Muscle of back (tissue), 3 donors: ENCODE measurements at regions not wholly inside any gene's neighbourhood (a gene's known extent, or its start where the extent isn't known, plus 50 kb on each side); places are given as distances from the start of the nearest gene placed in this dataset.
"Not testable (repeated sequence)": the region's sequence is repeated elsewhere in the genome, so short reads cannot be mapped to it uniquely, and the experiment has no call there.

ENCODE experiments used
- DNase-seq, 3 donors: peaks; one replicate each; pipeline versions ENCODE4 v3.0.0 to v3.0.0-alpha.2; 2013

DNA sequence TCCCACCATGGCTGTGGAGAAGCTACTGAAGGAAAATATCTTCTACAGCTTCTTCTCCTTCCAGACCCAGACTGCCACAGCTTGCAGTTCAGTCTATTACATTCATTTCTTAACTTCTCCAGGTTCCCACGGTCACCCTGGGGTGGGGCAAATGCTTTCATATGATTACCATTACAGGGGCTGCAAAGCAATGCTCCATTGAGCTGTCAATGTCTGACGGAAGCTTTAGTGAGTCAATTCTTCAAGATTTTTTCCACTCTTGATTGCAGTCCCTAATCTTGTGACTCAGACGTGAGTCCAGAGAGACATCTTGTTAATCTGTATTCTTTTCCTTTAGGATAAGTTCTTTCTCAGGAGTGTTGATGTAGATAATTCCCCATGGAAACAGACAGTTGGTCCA is 233.4 kb upstream of the DDI1 start:
- no peak for DNase-seq

- no peak for DNase-seq
These were observed 230.8 kb upstream of the DDI1 start for GRCh38 chr11:103805688-103806009.

GRCh38 chr11:103806130-103806895 is 230.1 kb upstream of the DDI1 start:
- DNase-seq, result peak in 2 of 3 donors; percentile 49 to 53

GRCh38 chr11:103807806-103808205 is 228.6 kb upstream of the DDI1 start:
- no peak for DNase-seq

DNA sequence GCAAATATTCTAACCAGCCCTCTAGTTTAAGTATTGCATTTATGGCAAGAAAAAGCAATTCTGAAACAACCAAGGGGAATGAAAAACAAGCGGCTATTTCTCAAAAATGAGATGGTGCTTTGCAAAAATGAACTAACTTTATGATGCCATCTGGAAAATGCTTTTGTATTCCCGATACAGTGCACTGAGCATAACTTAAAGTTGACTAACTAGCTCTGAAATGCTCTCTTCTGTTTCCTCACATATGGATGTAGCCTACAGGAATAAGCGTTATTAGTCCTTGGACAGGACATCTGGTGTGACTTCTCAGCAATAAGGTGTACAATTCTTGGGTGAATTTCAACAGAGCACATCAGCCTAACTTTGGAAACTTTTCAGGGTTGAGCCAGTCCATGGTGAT is 228.2 kb upstream of the DDI1 start:
- DNase-seq, result no peak

DNA sequence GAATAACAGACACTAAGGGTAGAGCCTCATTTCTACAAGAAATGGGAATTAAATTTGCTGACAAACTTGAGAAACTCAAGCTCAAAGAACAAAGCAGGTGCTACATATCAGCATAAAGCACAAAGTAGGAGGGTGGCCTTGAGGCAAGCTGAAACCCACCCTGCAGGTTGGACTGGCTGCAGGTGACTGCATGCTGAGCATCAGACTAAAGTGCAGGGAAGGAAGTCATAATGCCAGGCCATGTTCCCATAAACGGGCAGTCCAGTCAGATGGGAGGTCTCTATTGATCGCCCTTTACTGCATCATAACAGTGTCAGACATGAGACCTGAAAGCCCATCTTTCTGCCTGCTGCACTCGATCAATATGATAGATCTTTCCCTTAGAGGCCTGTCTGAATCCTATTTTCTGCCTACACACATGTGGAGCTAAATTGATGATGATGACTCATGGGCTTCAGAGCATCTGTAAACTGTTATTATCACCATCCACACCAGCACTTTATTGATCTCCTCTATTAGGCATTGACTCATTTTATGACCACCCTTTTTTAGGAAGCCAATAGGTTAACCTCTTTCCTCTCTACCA is 224.5 kb upstream of the DDI1 start:
- DNase-seq, result no peak

DNA sequence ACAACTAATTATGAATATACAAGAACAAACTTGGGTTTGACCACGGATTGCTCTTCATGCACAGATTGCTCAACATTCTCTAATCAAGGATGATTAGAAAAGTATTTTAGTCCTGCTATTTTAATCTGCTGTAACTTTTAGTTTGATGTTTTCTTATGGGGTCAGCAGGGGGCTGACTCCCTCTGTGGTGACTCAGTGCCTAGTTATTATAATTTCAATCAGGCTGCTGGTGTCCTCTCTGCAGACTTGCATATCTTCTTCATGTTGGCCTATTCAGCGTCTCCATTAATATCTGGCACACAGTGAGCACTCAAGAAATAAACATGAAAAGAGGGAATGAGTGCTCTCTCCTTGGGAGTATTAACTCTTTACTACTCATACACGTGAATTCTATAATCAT is 223.8 kb upstream of the DDI1 start:
- no peak for DNase-seq

DNA sequence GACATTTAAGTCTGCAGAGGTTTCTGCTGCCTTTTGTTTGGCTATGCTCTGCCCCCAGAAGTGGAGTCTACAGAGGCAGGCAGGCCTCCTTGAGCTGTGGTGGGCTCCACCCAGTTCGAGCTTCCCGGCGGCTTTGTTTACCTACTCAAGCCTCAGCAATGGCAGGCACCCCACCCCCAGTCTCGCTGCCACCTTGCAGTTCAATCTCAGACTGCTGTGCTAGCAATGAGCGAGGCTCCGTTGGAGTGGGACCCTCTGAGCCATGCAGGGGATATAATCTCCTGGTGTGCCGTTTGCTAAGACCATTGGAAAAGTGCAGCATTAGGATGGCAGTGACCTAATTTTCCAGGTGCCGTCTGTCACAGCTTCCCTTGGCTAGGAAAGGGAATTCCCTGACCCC is 216.1 kb upstream of the DDI1 start:
- not testable (repeated sequence) for DNase-seq

GRCh38 chr11:103824116-103824515 is 212.3 kb upstream of the DDI1 start:
- DNase-seq, result no peak

- no peak for DNase-seq
These were observed 211.0 kb upstream of the DDI1 start for GRCh38 chr11:103825469-103825868.

DNA sequence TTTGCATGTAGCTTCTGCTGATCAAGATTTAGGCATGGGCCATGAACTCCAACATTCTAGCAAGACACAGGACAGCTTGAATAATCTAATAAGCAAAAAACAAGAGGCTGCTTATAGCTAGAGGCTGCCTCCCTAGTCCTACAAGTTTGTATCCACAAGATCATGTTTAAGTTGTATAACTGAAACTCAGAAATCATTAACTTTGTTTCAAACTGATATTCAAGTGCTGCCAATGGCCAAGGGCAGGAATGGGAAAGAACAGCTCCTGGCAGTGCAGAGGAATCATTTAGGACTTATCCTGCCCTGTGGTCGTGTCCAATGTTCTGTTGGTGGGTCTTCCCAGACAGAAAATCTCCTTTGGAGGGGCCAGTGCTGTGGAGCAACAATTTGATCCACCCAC is 209.6 kb upstream of the DDI1 start:
- DNase-seq, result no peak

GRCh38 chr11:103829596-103829995 is 206.8 kb upstream of the DDI1 start:
- no peak for DNase-seq

- DNase-seq, result no peak
These were observed 206.2 kb upstream of the DDI1 start for GRCh38 chr11:103830205-103830604.

DNA sequence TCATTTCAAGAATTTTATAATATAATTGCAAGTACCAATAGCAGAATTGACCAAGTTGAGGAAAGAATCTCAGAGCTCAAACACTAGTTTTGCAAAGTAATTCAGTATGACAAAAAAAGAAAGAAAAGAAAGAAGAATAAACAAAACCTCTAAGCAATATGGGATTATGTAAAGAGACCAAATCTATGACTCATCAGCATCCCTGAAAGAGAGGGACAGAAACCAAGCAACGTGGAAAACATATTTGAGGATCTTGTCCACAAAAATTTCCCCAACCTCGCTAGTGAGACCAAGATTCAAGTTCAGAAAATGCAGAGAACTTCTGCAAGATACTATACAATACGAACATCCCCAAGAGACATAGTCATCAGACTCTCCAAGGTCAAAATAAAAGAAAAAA is 203.7 kb upstream of the DDI1 start:
- no peak for DNase-seq

GRCh38 chr11:103842191-103842590 is 194.2 kb upstream of the DDI1 start:
- DNase-seq, result peak in 1 of 3 donors; percentile 7

GRCh38 chr11:103842795-103843194 is 193.6 kb upstream of the DDI1 start:
- DNase-seq, result peak; percentile 58 to 80 (median 66)

- no peak for DNase-seq
These were observed 191.9 kb upstream of the DDI1 start for GRCh38 chr11:103844327-103845215.

- DNase-seq, result no peak
These were observed 191.1 kb upstream of the DDI1 start for GRCh38 chr11:103845331-103845730.

DNA sequence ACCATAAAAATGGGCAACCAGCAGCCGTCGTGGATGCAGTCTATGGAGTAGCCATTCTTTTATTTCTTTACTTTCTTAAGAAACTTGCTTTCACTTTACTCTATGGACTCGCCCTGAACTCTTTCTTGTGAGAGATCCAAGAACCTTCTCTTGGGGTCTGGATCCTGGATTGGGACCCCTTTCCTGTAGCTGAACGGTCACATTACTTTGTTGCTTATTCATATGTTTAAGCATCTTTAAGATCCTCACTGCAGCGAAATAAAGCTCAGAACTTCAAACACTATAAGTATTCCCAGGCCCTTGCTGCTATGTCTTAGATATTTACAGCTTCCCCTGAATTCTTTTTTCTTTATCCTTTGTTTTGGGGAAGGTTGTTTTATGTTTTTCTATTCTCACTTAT is 187.8 kb upstream of the DDI1 start:
- DNase-seq, result peak in 2 of 3 donors; percentile 24 to 56

DNA sequence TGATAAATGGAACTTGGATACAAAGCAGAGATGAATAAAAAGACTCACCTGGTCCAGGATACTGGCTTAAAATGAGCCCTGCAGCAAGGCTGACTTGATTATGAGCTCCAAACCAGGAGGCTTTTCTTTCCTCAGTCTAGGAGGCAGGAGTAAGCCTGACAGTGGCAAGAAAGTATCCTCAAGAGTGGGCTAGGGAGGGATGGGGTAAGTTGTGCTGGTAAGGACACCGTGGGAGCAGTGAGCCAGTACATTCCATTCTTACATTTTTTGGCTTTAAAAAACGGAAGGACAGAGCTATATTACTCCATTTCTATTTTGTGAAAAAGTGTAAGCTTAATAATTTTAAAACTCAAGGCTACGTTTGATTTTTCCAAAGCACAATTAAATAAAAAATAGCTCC is 187.1 kb upstream of the DDI1 start:
- peak in 2 of 3 donors; percentile 24 to 48 for DNase-seq

GRCh38 chr11:103850419-103851165 is 185.8 kb upstream of the DDI1 start:
- no peak for DNase-seq

DNA sequence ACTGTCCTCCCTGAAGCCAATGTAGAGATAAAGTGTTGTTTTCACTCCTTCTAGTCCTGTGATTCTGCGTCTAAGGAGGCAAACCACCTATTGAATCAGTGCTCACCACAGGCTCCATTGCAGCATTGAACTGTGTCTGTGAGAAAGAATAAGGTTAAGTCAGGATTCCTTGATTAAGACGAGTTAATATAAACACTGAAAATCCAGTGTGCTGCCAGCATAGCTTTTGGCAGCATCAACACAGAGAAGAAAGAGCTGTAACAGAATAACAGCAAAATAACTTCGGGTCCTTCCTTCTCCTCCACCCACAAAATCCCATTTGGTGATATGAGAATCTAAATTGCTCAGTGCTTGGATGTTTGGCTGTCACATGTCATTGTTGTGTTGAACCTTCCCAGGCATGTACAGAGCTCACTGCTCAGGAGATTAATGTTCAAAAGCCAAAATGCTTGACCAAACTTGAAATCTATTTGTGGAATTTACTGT is 185.2 kb upstream of the DDI1 start:
- peak; percentile 26 to 59 (median 30) for DNase-seq
